Brain microvascular endothelial cell (primary cell): ENCODE measurements at regions not wholly inside any gene's neighbourhood (a gene's known extent, or its start where the extent isn't known, plus 50 kb on each side); places are given as distances from the start of the nearest gene placed in this dataset.

ENCODE experiments used
- DNase-seq: peaks from one replicate; pipeline ENCODE4 v3.0.0-alpha.2; 2020
- H3K27ac ChIP-seq: fragments of 250-450 bp; sonication (Bioruptor Pico); 2 replicates; pipeline ENCODE4 v1.5.1; 2020; ENCODE audit warnings: mild to moderate bottlenecking, moderate library complexity
- H3K27me3 ChIP-seq: fragments of 250-450 bp; sonication (Bioruptor Pico); replicated peaks from 2 replicates; pipeline ENCODE4 v1.5.1; 2020; ENCODE audit warnings: mild to moderate bottlenecking
- H3K36me3 ChIP-seq: fragments of 250-450 bp; sonication (Bioruptor Pico); replicated peaks from 2 replicates; pipeline ENCODE4 v1.5.1; 2020; ENCODE audit warnings: mild to moderate bottlenecking
- H3K4me3 ChIP-seq: 2 replicates; pipeline ENCODE4 v1.5.1; 2011; ENCODE audit warnings: low read depth, mild to moderate bottlenecking, control low read depth, low read length, moderate library complexity
- CTCF ChIP-seq: IDR thresholded peaks from 2 replicates; pipeline ENCODE4 v1.5.1; 2011; ENCODE audit warnings: low read depth, mild to moderate bottlenecking, moderate library complexity, low read length, control low read depth, inconsistent platforms; ENCODE audit errors: missing control alignments
- in situ Hi-C: cut with HindIII; loops from 2 replicates; pipeline ENCODE4 v1.10.0; 2017; ENCODE audit warnings: low sequenced_read_pairs, low pct_ligation_motif_present

- Histone ChIP-seq H3K27me3 (no peaks in the 10 kb centered on the region), H3K4me3 (no peak overlapping the region), H3K36me3 (no peaks in the 10 kb centered on the region), H3K27ac (peak overlapping the region; percentile 90)
- TF ChIP-seq CTCF: no peak
- in situ Hi-C loops: no loop called here
- peak; percentile 96 for DNase-seq
Measured at GRCh38 chr9:115590011-115590410, 472.1 kb upstream of the TNC start.

GRCh38 chr9:115591584-115591984, 473.6 kb upstream of the TNC start:
- in situ Hi-C loops: no loop called here
- TF ChIP-seq CTCF: peak; percentile 89
- no peaks in the 10 kb centered on the region for H3K36me3 ChIP-seq
- H3K27ac ChIP-seq: peak overlapping the region; percentile 98
- no peaks in the 10 kb centered on the region for H3K27me3 ChIP-seq
- DNase-seq: peak; percentile 99
- no peak overlapping the region for H3K4me3 ChIP-seq

- peak; percentile 71 for TF ChIP-seq CTCF
- Histone ChIP-seq H3K36me3 (no peaks in the 10 kb centered on the region), H3K27ac (peak overlapping the region; percentile 98), H3K27me3 (no peaks in the 10 kb centered on the region), H3K4me3 (no peak overlapping the region)
- peak; percentile 70 for DNase-seq
- in situ Hi-C loops: no loop called here
Measured at GRCh38 chr9:115593587-115594091, 475.7 kb upstream of the TNC start.

GRCh38 chr9:115594557-115594956, 476.6 kb upstream of the TNC start:
- Histone ChIP-seq H3K27ac (peak overlapping the region; percentile 98), H3K27me3 (no peaks in the 10 kb centered on the region), H3K4me3 (no peak overlapping the region), H3K36me3 (no peaks in the 10 kb centered on the region)
- TF ChIP-seq CTCF: no peak
- in situ Hi-C loops: no loop called here
- DNase-seq: peak; percentile 42

- in situ Hi-C loops: no loop called here
- peak; percentile 96 for DNase-seq
- Histone ChIP-seq H3K27ac (peak overlapping the region; percentile 98), H3K27me3 (no peaks in the 10 kb centered on the region), H3K36me3 (no peaks in the 10 kb centered on the region), H3K4me3 (peak overlapping the region; percentile 41)
- peak; percentile 16 for TF ChIP-seq CTCF
Measured at GRCh38 chr9:115596021-115596745, 478.2 kb upstream of the TNC start.

- in situ Hi-C loops: no loop called here
- no peaks in the 10 kb centered on the region for H3K27me3 ChIP-seq
- peak overlapping the region; percentile 98 for H3K27ac ChIP-seq
- TF ChIP-seq CTCF: no peak
- DNase-seq: no peak
- no peaks in the 10 kb centered on the region for H3K36me3 ChIP-seq
- peak overlapping the region; percentile 41 for H3K4me3 ChIP-seq
Measured at GRCh38 chr9:115596746-115597080, 478.8 kb upstream of the TNC start.
